ENCODE measurements at regions not wholly inside any gene's neighbourhood (a gene's known extent, or its start where the extent isn't known, plus 50 kb on each side); places are given as distances from the start of the nearest gene placed in this dataset.

- WGBS: 56% methylated on average over 21 of the region's 21 CpGs
- DNase-seq (ENCODE audit: low spot score): no peak
- Histone ChIP-seq H3K4me1 (ENCODE audit: control insufficient read depth in 4 of 4, insufficient read depth in 4 of 4, low read length in 3 of 4) (no peaks in the 10 kb centered on the region), H3K4me3 (ENCODE audit: low read depth in 1 of 3, low read length in 3 of 3) (peak overlapping the region in 1 of 3 donors; percentile 20), H3K36me3 (ENCODE audit: control insufficient read depth in 4 of 4, insufficient read depth in 3 of 4, low read depth in 1 of 4, low read length in 3 of 4) (no peaks in the 10 kb centered on the region), H3K9me3 (ENCODE audit: control insufficient read depth in 4 of 4, low read length in 3 of 4) (no peaks in the 10 kb centered on the region), H3K9ac (ENCODE audit: low read depth in 1 of 2, low read length in 2 of 2) (no peak overlapping the region), H3K27me3 (ENCODE audit: control insufficient read depth in 4 of 4, insufficient read depth in 4 of 4, low read length in 3 of 4) (peaks cover 0 to 3% (median 0%) of the 10 kb centered on the region in 4 donors), H3K27ac (ENCODE audit: low read depth in 1 of 2, low read length in 2 of 2) (no peak overlapping the region)
- TF ChIP-seq JUND (IDR thresholded peaks at IDR 0.05) (no peak), RAD21 (IDR thresholded peaks at IDR 0.05) (no peak), YY1 (IDR thresholded peaks at IDR 0.05) (no peak), SP1 (IDR thresholded peaks at IDR 0.05) (no peak), NR2F2 (IDR thresholded peaks at IDR 0.05) (no peak), TAF1 (conservative IDR thresholded peaks at IDR 0.05) (no peak), EGR1 (IDR thresholded peaks at IDR 0.05; ENCODE audit: low read depth in 2 of 2) (no peak), CTCF (IDR thresholded peaks at IDR 0.05; ENCODE audit: low read depth, low read length, missing input control) (no peak), FOXA2 (IDR thresholded peaks at IDR 0.05) (no peak), RXRA (IDR thresholded peaks at IDR 0.05) (no peak), HNF4A (conservative IDR thresholded peaks at IDR 0.05) (no peak)
- TF ChIP-seq, protein P1, sequence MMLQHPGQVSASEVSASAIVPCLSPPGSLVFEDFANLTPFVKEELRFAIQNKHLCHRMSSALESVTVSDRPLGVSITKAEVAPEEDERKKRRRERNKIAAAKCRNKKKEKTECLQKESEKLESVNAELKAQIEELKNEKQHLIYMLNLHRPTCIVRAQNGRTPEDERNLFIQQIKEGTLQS (IDR thresholded peaks at IDR 0.05): no peak
- TF ChIP-seq, protein P2, sequence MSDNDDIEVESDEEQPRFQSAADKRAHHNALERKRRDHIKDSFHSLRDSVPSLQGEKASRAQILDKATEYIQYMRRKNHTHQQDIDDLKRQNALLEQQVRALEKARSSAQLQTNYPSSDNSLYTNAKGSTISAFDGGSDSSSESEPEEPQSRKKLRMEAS (IDR thresholded peaks at IDR 0.05): no peak
- TF ChIP-seq, protein P3, sequence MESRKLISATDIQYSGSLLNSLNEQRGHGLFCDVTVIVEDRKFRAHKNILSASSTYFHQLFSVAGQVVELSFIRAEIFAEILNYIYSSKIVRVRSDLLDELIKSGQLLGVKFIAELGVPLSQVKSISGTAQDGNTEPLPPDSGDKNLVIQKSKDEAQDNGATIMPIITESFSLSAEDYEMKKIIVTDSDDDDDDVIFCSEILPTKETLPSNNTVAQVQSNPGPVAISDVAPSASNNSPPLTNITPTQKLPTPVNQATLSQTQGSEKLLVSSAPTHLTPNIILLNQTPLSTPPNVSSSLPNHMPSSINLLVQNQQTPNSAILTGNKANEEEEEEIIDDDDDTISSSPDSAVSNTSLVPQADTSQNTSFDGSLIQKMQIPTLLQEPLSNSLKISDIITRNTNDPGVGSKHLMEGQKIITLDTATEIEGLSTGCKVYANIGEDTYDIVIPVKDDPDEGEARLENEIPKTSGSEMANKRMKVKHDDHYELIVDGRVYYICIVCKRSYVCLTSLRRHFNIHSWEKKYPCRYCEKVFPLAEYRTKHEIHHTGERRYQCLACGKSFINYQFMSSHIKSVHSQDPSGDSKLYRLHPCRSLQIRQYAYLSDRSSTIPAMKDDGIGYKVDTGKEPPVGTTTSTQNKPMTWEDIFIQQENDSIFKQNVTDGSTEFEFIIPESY (IDR thresholded peaks at IDR 0.05): no peak
These were observed 199.6 kb downstream of the HRH4 start for GRCh38 chr18:24659827-24660720.

GRCh38 chr18:24660956-24661355 is 200.5 kb downstream of the HRH4 start:
- DNase-seq (ENCODE audit: low spot score): no peak
- 71% methylated on average over 1 of the region's 1 CpG for WGBS
- no peaks in the 10 kb centered on the region for H3K4me1 ChIP-seq (ENCODE audit: control insufficient read depth in 4 of 4, insufficient read depth in 4 of 4, low read length in 3 of 4)
- peaks cover 0 to 3% (median 0%) of the 10 kb centered on the region in 4 donors for H3K27me3 ChIP-seq (ENCODE audit: control insufficient read depth in 4 of 4, insufficient read depth in 4 of 4, low read length in 3 of 4)
- no peaks in the 10 kb centered on the region for H3K36me3 ChIP-seq (ENCODE audit: control insufficient read depth in 4 of 4, insufficient read depth in 3 of 4, low read depth in 1 of 4, low read length in 3 of 4)
- H3K9ac ChIP-seq (ENCODE audit: low read depth in 1 of 2, low read length in 2 of 2): no peak overlapping the region
- no peak overlapping the region for H3K4me3 ChIP-seq (ENCODE audit: low read depth in 1 of 3, low read length in 3 of 3)
- no peak overlapping the region for H3K27ac ChIP-seq (ENCODE audit: low read depth in 1 of 2, low read length in 2 of 2)
- H3K9me3 ChIP-seq (ENCODE audit: control insufficient read depth in 4 of 4, low read length in 3 of 4): no peaks in the 10 kb centered on the region
- TF ChIP-seq, protein P1 (IDR thresholded peaks at IDR 0.05): no peak
- TF ChIP-seq HNF4G (IDR thresholded peaks at IDR 0.05) (no peak), YY1 (IDR thresholded peaks at IDR 0.05) (no peak), RAD21 (IDR thresholded peaks at IDR 0.05) (no peak), CTCF (IDR thresholded peaks at IDR 0.05; ENCODE audit: low read depth, low read length, missing input control) (no peak), EGR1 (IDR thresholded peaks at IDR 0.05; ENCODE audit: low read depth in 2 of 2) (no peak), RXRA (IDR thresholded peaks at IDR 0.05) (no peak), TAF1 (conservative IDR thresholded peaks at IDR 0.05) (no peak), GABPA (IDR thresholded peaks at IDR 0.05 in 1 of 2, conservative IDR thresholded peaks at IDR 0.05 in 1 of 2) (no peak), HNF4A (conservative IDR thresholded peaks at IDR 0.05) (no peak), NR2F2 (IDR thresholded peaks at IDR 0.05) (no peak), FOXA1 (IDR thresholded peaks at IDR 0.05) (no peak), SP1 (IDR thresholded peaks at IDR 0.05) (no peak), FOXA2 (IDR thresholded peaks at IDR 0.05) (no peak), JUND (IDR thresholded peaks at IDR 0.05) (no peak)
- TF ChIP-seq, protein P2 (IDR thresholded peaks at IDR 0.05): no peak
- TF ChIP-seq, protein P3 (IDR thresholded peaks at IDR 0.05): no peak

Measured in liver (tissue), 8 donors.